Osteoblast (primary cell): ENCODE measurements at regions not wholly inside any gene's neighbourhood (a gene's known extent, or its start where the extent isn't known, plus 50 kb on each side); places are given as distances from the start of the nearest gene placed in this dataset.

Source experiments
- DNase-seq: peaks from one replicate; pipeline ENCODE4 v3.0.0; 2011; ENCODE audit warnings: low spot score, mixed read lengths; ENCODE audit not compliant: insufficient read length; ENCODE audit errors: missing footprints
- H2AFZ ChIP-seq: 2 replicates; pipeline ENCODE4 v1.6.0; 2011; ENCODE audit warnings: mild to moderate bottlenecking, low read length
- H3K27ac ChIP-seq: 2 replicates; pipeline ENCODE4 v1.5.1; 2011; ENCODE audit warnings: mild to moderate bottlenecking, low read depth, low read length, moderate library complexity
- H3K27me3 ChIP-seq: 2 replicates; pipeline ENCODE4 v1.6.0; 2012; ENCODE audit warnings: mild to moderate bottlenecking, control low read depth, inconsistent platforms, low read length, moderate library complexity; ENCODE audit not compliant: insufficient read depth
- H3K36me3 ChIP-seq: 2 replicates; pipeline ENCODE4 v1.5.1; 2011; ENCODE audit warnings: mild to moderate bottlenecking, low read length, control low read depth, moderate library complexity; ENCODE audit not compliant: insufficient read depth
- H3K4me1 ChIP-seq: 2 replicates; pipeline ENCODE4 v1.5.1; 2011; ENCODE audit warnings: mild to moderate bottlenecking, low read length, control low read depth, moderate library complexity; ENCODE audit not compliant: insufficient read depth
- H3K4me2 ChIP-seq: 2 replicates; pipeline ENCODE4 v1.6.0; 2011; ENCODE audit warnings: mild to moderate bottlenecking, low read length; ENCODE audit not compliant: insufficient read depth
- H3K4me3 ChIP-seq: fragments of 200-600 bp; sonication (generic); 3 replicates; pipeline ENCODE4 v1.5.1; 2012; ENCODE audit warnings: mild to moderate bottlenecking, low read length, inconsistent platforms; ENCODE audit not compliant: insufficient read depth
- H3K79me2 ChIP-seq: 2 replicates; pipeline ENCODE4 v1.6.0; 2012; ENCODE audit warnings: mild to moderate bottlenecking, low read length, control low read depth, inconsistent platforms; ENCODE audit not compliant: insufficient read depth
- H3K9me3 ChIP-seq: 2 replicates; pipeline ENCODE4 v1.5.1; 2011; ENCODE audit warnings: low read depth, low read length, control low read depth
- H4K20me1 ChIP-seq: 2 replicates; pipeline ENCODE4 v1.6.0; 2012; ENCODE audit warnings: mild to moderate bottlenecking, low read length, control low read depth; ENCODE audit not compliant: insufficient read depth
- CTCF ChIP-seq: IDR thresholded peaks from 2 replicates; pipeline ENCODE4 v1.5.1; 2011; ENCODE audit warnings: mild to moderate bottlenecking, low read depth, low read length, moderate library complexity; ENCODE audit errors: extremely low read depth

GRCh38 chr22:27417421-27417814, 384.1 kb downstream of the MN1 start:
- TF ChIP-seq CTCF = no peak
- Histone ChIP-seq H3K27ac (no peak overlapping the region), H3K79me2 (no peaks in the 10 kb centered on the region), H4K20me1 (no peaks in the 10 kb centered on the region), H3K4me1 (peaks cover 23% of the 10 kb centered on the region), H3K9me3 (no peaks in the 10 kb centered on the region), H3K36me3 (no peaks in the 10 kb centered on the region), H3K4me3 (no peak overlapping the region), H3K4me2 (no peak overlapping the region), H3K27me3 (peaks cover 32% of the 10 kb centered on the region), H2AFZ (no peak overlapping the region)
- DNase-seq = no peak

GRCh38 chr22:27418261-27418660, 383.3 kb downstream of the MN1 start:
- Histone ChIP-seq H3K27ac (no peak overlapping the region), H3K4me2 (no peak overlapping the region), H3K4me1 (peaks cover 23% of the 10 kb centered on the region), H4K20me1 (no peaks in the 10 kb centered on the region), H3K79me2 (no peaks in the 10 kb centered on the region), H3K9me3 (no peaks in the 10 kb centered on the region), H3K27me3 (peaks cover 28% of the 10 kb centered on the region), H2AFZ (no peak overlapping the region), H3K4me3 (no peak overlapping the region), H3K36me3 (no peaks in the 10 kb centered on the region)
- no peak for DNase-seq
- TF ChIP-seq CTCF = no peak

GRCh38 chr22:27419473-27419872, 382.1 kb downstream of the MN1 start:
- Histone ChIP-seq H3K79me2 (no peaks in the 10 kb centered on the region), H3K4me3 (no peak overlapping the region), H3K9me3 (no peaks in the 10 kb centered on the region), H3K4me2 (no peak overlapping the region), H3K4me1 (peaks cover 23% of the 10 kb centered on the region), H3K27ac (no peak overlapping the region), H3K27me3 (peaks cover 20% of the 10 kb centered on the region), H4K20me1 (no peaks in the 10 kb centered on the region), H3K36me3 (no peaks in the 10 kb centered on the region), H2AFZ (no peak overlapping the region)
- no peak for DNase-seq
- no peak for TF ChIP-seq CTCF

- Histone ChIP-seq H3K4me1 (peaks cover 23% of the 10 kb centered on the region), H3K36me3 (no peaks in the 10 kb centered on the region), H2AFZ (no peak overlapping the region), H3K4me3 (peak overlapping the region; percentile 57), H3K27ac (peak overlapping the region; percentile 62), H4K20me1 (no peaks in the 10 kb centered on the region), H3K4me2 (peak overlapping the region; percentile 75), H3K9me3 (peaks cover 3% of the 10 kb centered on the region), H3K27me3 (peaks cover 20% of the 10 kb centered on the region), H3K79me2 (no peaks in the 10 kb centered on the region)
- TF ChIP-seq CTCF = no peak
- DNase-seq = no peak
These were observed 381.2 kb downstream of the MN1 start for GRCh38 chr22:27420195-27420816.
